GM12892 (cell line): ENCODE measurements at regions not wholly inside any gene's neighbourhood (a gene's known extent, or its start where the extent isn't known, plus 50 kb on each side); places are given as distances from the start of the nearest gene placed in this dataset.

Experiments used
- DNase-seq: peaks from one replicate; pipeline ENCODE4 v3.0.0; 2011; ENCODE audit not compliant: insufficient read length
- FAIRE-seq: peaks from 2 replicates; lab custom pipeline; 2011; peaks lifted over from hg19 to GRCh38; lab: Jason Lieb, UNC
- POLR2A ChIP-seq: IDR thresholded peaks from 2 replicates; pipeline ENCODE4 v1.6.1; 2011; ENCODE audit warnings: low read depth, low read length, control low read depth
- POLR2AphosphoS5 ChIP-seq: IDR thresholded peaks from 2 replicates; pipeline ENCODE4 v1.6.1; 2011; ENCODE audit warnings: low read depth, low read length, control low read depth
- TAF1 ChIP-seq: IDR thresholded peaks from 2 replicates; pipeline ENCODE4 v1.6.1; 2011; ENCODE audit warnings: low read depth, mild to moderate bottlenecking, control low read depth, low read length, borderline replicate concordance

GRCh38 chr16:79298894-79299799, 301.4 kb downstream of the MAF start:
- no peak for TF ChIP-seq POLR2AphosphoS5
- no peak for TF ChIP-seq TAF1
- TF ChIP-seq POLR2A: no peak

DNA sequence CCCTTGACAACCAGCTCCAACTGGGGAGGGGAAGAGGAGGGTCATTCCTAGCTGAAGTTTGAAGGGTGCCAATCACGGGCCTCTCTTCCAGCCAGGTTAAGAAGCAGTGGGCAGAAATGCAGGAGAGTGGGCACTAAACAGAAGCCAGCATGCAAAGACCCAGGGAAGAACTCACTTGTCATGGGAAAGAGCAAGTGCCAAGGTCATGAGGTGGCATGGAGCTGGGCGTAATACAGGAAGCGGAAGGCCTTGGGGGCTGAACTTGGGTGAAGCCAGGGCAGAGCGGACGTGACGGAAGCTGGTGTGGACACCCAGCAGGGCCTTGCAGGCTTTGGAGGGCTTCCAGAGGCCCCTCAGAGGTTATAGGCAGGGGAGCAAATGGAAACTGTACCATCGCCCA, 302.1 kb downstream of the MAF start:
- no peak for FAIRE-seq

More at GRCh38 chr16:79298894-79299799, 301.4 kb downstream of the MAF start:
- DNase-seq (no peak), FAIRE-seq (no peak)

DNA sequence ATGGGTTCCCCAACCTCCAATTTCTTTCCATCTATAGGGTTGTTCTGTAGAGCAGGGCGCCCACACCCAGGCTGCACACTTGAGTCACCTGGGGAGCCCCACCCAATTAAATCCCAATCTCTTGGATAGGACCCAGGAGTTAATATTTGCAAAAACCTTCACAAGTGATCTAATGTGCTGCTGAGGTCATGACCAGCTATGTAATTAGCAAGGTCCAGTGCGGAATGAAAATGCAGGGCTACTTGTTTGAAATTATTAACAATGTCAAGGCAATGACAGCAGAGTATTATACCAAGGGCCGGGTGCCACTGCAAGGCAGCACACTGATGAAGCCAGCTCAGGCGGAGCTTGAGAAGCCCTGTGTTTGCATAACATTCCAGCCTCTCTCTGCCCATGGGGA, 302.7 kb downstream of the MAF start:
- TF ChIP-seq TAF1 (no peak), POLR2AphosphoS5 (no peak), POLR2A (no peak)
- DNase-seq (no peak), FAIRE-seq (no peak)

More for the DNA sequence above, 302.1 kb downstream of the MAF start:
- TF ChIP-seq POLR2AphosphoS5: no peak
- no peak for DNase-seq

- DNase-seq: no peak
- TF ChIP-seq POLR2AphosphoS5 (no peak), TAF1 (no peak), POLR2A (no peak)
- FAIRE-seq: no peak
Measured at GRCh38 chr16:79297296-79297695, 303.2 kb downstream of the MAF start.

DNA sequence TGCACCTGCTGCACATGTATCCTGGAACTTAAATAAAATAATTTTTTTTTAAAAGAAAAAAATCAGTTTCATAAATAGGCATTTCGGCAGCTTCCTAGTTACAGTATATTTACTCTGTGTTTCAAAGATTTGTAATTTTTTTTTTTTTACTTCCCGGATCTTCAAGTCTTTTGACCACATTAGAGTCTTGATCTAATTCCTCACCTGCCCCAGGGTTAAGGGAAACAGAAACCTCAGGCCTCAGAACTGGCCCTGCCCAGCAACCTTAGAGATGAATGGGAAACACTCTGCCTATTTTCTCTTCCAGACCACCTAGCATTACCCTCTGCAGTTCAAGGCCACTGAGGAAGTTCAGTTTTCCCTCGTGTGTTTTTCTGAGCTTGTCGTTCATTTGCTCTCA, 304.0 kb downstream of the MAF start:
- no peak for FAIRE-seq
- TF ChIP-seq TAF1 (no peak), POLR2AphosphoS5 (no peak), POLR2A (no peak)
- no peak for DNase-seq

GRCh38 chr16:79295746-79296145, 304.8 kb downstream of the MAF start:
- no peak for TF ChIP-seq TAF1
- TF ChIP-seq POLR2A: no peak
- TF ChIP-seq POLR2AphosphoS5: no peak
- DNase-seq (no peak), FAIRE-seq (no peak)

- TF ChIP-seq POLR2AphosphoS5: no peak
- no peak for FAIRE-seq
- no peak for DNase-seq
Measured at GRCh38 chr16:79295162-79295561, 305.4 kb downstream of the MAF start.

- no peak for FAIRE-seq
- no peak for DNase-seq
- TF ChIP-seq POLR2AphosphoS5: no peak
- no peak for TF ChIP-seq POLR2A
- no peak for TF ChIP-seq TAF1
Measured at GRCh38 chr16:79294568-79294967, 306.0 kb downstream of the MAF start.

GRCh38 chr16:79293836-79294460, 306.6 kb downstream of the MAF start:
- FAIRE-seq (no peak), DNase-seq (no peak)
- no peak for TF ChIP-seq POLR2AphosphoS5
- no peak for TF ChIP-seq POLR2A
- TF ChIP-seq TAF1: no peak

- TF ChIP-seq TAF1: no peak
- no peak for TF ChIP-seq POLR2A
- no peak for TF ChIP-seq POLR2AphosphoS5
- FAIRE-seq (peak; percentile 48), DNase-seq (no peak)
Measured at GRCh38 chr16:79288066-79288465, 312.5 kb downstream of the MAF start.

- FAIRE-seq (peak; percentile 9), DNase-seq (no peak)
- no peak for TF ChIP-seq POLR2AphosphoS5
- TF ChIP-seq POLR2A: no peak
- no peak for TF ChIP-seq TAF1
Measured at GRCh38 chr16:79287424-79287917, 313.1 kb downstream of the MAF start.

DNA sequence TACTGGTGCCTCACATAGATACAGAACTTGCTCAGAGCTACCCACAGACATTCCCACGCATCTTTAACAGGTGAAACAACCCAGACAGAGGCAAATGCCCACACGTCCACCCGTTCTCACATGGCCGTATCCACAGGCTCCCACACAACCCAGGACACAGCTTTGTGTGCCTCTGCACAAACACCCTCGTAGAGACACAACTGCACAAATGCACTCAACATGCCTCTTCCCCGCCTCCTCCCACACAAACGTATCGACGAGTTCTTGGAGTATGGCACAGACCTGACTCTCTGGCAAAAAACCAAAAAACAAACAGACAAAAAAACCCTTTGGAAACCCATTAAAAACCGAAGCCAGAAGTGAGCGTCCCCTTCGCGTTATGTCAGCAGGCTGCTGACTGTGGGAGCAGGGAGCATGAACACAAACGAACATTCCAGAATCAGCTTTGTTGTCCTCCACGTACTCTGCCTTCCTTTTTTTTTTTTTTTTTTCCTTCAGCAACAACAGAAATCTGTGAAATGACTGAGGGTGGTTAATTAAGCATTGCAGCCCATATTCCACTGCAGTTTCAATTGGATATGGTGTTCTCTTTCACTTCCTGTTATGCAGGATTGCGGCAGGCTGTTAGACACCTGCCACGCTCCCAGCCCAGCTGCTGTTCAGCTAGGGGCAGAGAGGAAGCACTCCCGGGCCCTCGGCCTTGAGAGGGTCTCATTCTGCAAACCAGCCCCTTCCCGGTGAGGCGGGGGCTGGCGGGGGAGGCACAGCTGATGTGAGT, 313.7 kb downstream of the MAF start:
- no peak for TF ChIP-seq POLR2A
- 0 out of 2 replicates have a peak, but pooled peaks have one; percentile 28 for TF ChIP-seq POLR2AphosphoS5
- FAIRE-seq (peak; percentile 84), DNase-seq (no peak)
